CD4-positive, alpha-beta T cell (primary cell): ENCODE measurements at regions not wholly inside any gene's neighbourhood (a gene's known extent, or its start where the extent isn't known, plus 50 kb on each side); places are given as distances from the start of the nearest gene placed in this dataset.

ENCODE experiments used
- ATAC-seq: fragments of 200-7000 bp; cut with Tn5 transposase; one replicate; pipeline ENCODE4 v1.10.0; 2022; ENCODE audit warnings: mild to moderate bottlenecking; ENCODE audit not compliant: poor library complexity
- CTCF ChIA-PET: fragments of 350-600 bp; sonication (Branson Sonifier 250); formaldehyde crosslinking; loops from one replicate; lab custom pipeline; 2021; ENCODE audit warnings: antibody characterized with exemption, inconsistent platforms; lab: Charles Lee
- POLR2A ChIA-PET: fragments of 350-600 bp; sonication (Branson Sonifier 250); formaldehyde crosslinking; loops from one replicate; lab custom pipeline; 2021; ENCODE audit warnings: antibody characterized with exemption, inconsistent platforms; lab: Charles Lee
- DNase-seq, 14 experiments: peaks; one replicate each; pipeline ENCODE4 v3.0.0-alpha.2; 2013 to 2020; ENCODE audit warnings: mixed read lengths in 2 of 14
- H3K27ac ChIP-seq, 2 donors: one replicate each; pipeline versions ENCODE4 v1.5.1 to v1.7.0; 2013; ENCODE audit warnings: low read length in 2 of 2, low read depth in 1 of 2, mild to moderate bottlenecking in 1 of 2
- H3K27me3 ChIP-seq, 2 experiments: 1 replicate in 1 of 2; 2 replicates in 1 of 2; pipeline versions ENCODE4 v1.6.1 to v1.7.0; 2013; ENCODE audit warnings: low read length in 2 of 2, control low read depth in 1 of 2, mild to moderate bottlenecking in 1 of 2, moderate library complexity in 1 of 2; ENCODE audit not compliant: insufficient read depth in 2 of 2, control insufficient read depth in 1 of 2
- H3K36me3 ChIP-seq: one replicate; pipeline ENCODE4 v1.6.1; 2013; ENCODE audit warnings: low read length, control low read depth; ENCODE audit not compliant: insufficient read depth
- H3K4me1 ChIP-seq: one replicate; pipeline ENCODE4 v1.6.1; 2013; ENCODE audit warnings: low read length, control low read depth; ENCODE audit not compliant: insufficient read depth
- H3K4me3 ChIP-seq: one replicate; pipeline ENCODE4 v1.5.1; 2013; ENCODE audit warnings: mild to moderate bottlenecking, low read length, moderate library complexity
- H3K9me3 ChIP-seq, 2 experiments: 1 replicate in 1 of 2; 2 replicates in 1 of 2; pipeline versions ENCODE4 v1.6.1 to v1.7.0; 2013; ENCODE audit warnings: low read length in 2 of 2, mild to moderate bottlenecking in 2 of 2, control low read depth in 1 of 2, moderate library complexity in 1 of 2; ENCODE audit not compliant: control insufficient read depth in 1 of 2, insufficient read depth in 1 of 2
- H3K27ac Mint-ChIP-seq: one replicate; pipeline ENCODE4 v1.8.0; 2020; ENCODE audit warnings: mixed read lengths
- H3K27me3 Mint-ChIP-seq: one replicate; pipeline ENCODE4 v1.8.0; 2021; ENCODE audit warnings: mixed read lengths
- H3K36me3 Mint-ChIP-seq: one replicate; pipeline ENCODE4 v1.8.0; 2021; ENCODE audit warnings: low read depth, mixed read lengths
- H3K4me1 Mint-ChIP-seq: one replicate; pipeline ENCODE4 v1.8.0; 2021; ENCODE audit warnings: low read depth, mixed read lengths
- H3K4me3 Mint-ChIP-seq: one replicate; pipeline ENCODE4 v1.8.0; 2020; ENCODE audit warnings: mild to moderate bottlenecking, mixed read lengths
- H3K9me3 Mint-ChIP-seq: one replicate; pipeline ENCODE4 v1.8.0; 2020; ENCODE audit warnings: mixed read lengths
- intact Hi-C, 2 experiments: fragments of 100-400 bp; cut with DNase I in 1 of 2; cut with micrococcal nuclease in 1 of 2; formaldehyde crosslinking; loops; one replicate each; pipeline versions ENCODE4 v1.15.1 to v1.9.0; 2023 to 2025; cut with DNase I, micrococcal nuclease
- TF ChIP-seq, protein P1 (sequence below): fragments of 200-600 bp; IDR thresholded peaks from one replicate; pipeline ENCODE4 v1.8.0; 2022; ENCODE audit warnings: antibody characterized with exemption, mild to moderate bottlenecking

DNA sequence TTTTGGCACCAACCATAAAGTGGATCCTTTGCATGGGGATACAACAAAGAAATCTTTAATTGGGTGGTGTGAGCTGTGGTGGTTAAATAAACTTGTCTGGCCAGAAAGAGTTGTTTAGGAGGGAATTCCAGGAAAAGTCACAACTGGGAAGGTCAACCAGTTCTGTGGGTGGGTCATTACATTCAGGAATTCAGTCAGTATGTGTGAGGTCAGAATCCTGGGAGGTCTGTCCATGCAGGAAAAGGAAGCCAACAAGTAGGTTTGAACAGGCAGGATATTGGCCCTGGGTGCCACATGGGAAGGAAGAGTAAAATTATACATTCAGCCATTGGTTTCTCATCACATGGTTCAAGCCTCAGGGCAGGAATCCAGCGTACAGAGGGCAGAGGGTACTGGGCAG, 162.3 kb upstream of the ADAMTS5 start:
- Histone ChIP-seq H3K27me3 (no peaks in the 10 kb centered on the region), H3K4me1 (no peaks in the 10 kb centered on the region), H3K9me3 (no peaks in the 10 kb centered on the region), H3K36me3 (no peaks in the 10 kb centered on the region), H3K4me3 (no peak overlapping the region), H3K27ac (no peak overlapping the region)
- ATAC-seq (no peak), DNase-seq (no peak)
- ChIA-PET CTCF (no interaction called here), POLR2A (no interaction called here)
- Mint-ChIP-seq H3K27me3 (no peaks in the 10 kb centered on the region), H3K27ac (no peak overlapping the region), H3K4me1 (no peaks in the 10 kb centered on the region), H3K4me3 (no peak overlapping the region), H3K36me3 (no peaks in the 10 kb centered on the region), H3K9me3 (no peaks in the 10 kb centered on the region)
- intact Hi-C loops = no loop called here
- TF ChIP-seq, protein P1, sequence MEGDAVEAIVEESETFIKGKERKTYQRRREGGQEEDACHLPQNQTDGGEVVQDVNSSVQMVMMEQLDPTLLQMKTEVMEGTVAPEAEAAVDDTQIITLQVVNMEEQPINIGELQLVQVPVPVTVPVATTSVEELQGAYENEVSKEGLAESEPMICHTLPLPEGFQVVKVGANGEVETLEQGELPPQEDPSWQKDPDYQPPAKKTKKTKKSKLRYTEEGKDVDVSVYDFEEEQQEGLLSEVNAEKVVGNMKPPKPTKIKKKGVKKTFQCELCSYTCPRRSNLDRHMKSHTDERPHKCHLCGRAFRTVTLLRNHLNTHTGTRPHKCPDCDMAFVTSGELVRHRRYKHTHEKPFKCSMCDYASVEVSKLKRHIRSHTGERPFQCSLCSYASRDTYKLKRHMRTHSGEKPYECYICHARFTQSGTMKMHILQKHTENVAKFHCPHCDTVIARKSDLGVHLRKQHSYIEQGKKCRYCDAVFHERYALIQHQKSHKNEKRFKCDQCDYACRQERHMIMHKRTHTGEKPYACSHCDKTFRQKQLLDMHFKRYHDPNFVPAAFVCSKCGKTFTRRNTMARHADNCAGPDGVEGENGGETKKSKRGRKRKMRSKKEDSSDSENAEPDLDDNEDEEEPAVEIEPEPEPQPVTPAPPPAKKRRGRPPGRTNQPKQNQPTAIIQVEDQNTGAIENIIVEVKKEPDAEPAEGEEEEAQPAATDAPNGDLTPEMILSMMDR = no peak

DNA sequence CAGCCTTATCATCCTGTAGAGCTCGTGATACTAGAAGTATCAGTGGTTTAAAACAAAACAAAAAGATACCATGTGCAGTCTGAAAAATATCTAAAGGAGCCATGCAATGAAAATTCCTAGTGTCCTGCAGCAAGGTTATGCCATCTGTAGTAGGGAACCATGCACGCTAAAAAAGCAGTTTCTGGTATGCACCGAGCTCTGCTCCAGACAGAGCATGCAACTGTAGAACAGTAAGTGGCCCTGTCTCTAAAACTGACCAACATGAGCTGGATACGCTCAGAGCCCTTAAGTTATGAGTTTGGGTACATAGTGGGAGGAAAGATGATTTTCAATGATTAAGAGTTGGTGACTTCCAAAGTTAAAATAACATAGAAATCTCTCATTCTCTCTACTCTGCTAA, 159.3 kb upstream of the ADAMTS5 start:
- POLR2A ChIA-PET = no interaction called here
- CTCF ChIA-PET = no interaction called here
- TF ChIP-seq, protein P1 = no peak
- no peaks in the 10 kb centered on the region for H3K27me3 Mint-ChIP-seq
- Histone ChIP-seq H3K27ac (no peak overlapping the region), H3K36me3 (no peaks in the 10 kb centered on the region), H3K4me1 (no peaks in the 10 kb centered on the region), H3K4me3 (no peak overlapping the region), H3K9me3 (no peaks in the 10 kb centered on the region), H3K27me3 (no peaks in the 10 kb centered on the region)
- intact Hi-C loops = no loop called here
- no peak overlapping the region for H3K27ac Mint-ChIP-seq
- no peak overlapping the region for H3K4me3 Mint-ChIP-seq
- no peaks in the 10 kb centered on the region for H3K36me3 Mint-ChIP-seq
- DNase-seq (no peak), ATAC-seq (no peak)
- no peaks in the 10 kb centered on the region for H3K4me1 Mint-ChIP-seq
- H3K9me3 Mint-ChIP-seq = no peaks in the 10 kb centered on the region

DNA sequence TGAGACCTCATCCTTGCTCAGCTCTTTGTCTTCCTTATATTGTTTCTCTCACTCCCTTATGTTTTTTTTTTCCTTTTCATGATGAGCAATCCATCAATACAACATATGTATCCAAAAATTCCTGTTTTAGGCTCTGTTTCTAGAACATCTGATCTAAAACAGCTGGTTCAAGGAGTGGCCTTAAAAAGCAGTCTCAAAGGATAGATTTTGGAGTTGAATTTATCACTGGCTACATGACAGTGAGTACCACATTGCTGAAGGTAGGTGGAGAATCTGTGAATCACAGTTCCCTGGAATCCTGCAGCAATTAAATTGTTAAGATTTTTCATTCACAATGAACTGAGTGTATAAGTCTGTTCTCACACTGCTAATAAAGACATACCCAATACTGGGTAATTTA, 155.8 kb upstream of the ADAMTS5 start:
- Histone ChIP-seq H3K4me1 (no peaks in the 10 kb centered on the region), H3K27ac (no peak overlapping the region), H3K27me3 (no peaks in the 10 kb centered on the region), H3K36me3 (no peaks in the 10 kb centered on the region), H3K4me3 (no peak overlapping the region), H3K9me3 (no peaks in the 10 kb centered on the region)
- H3K4me3 Mint-ChIP-seq = no peak overlapping the region
- TF ChIP-seq, protein P1 = no peak
- DNase-seq (no peak), ATAC-seq (no peak)
- no peaks in the 10 kb centered on the region for H3K36me3 Mint-ChIP-seq
- no peaks in the 10 kb centered on the region for H3K9me3 Mint-ChIP-seq
- intact Hi-C loops = no loop called here
- no peak overlapping the region for H3K27ac Mint-ChIP-seq
- ChIA-PET CTCF (no interaction called here), POLR2A (no interaction called here)
- no peaks in the 10 kb centered on the region for H3K27me3 Mint-ChIP-seq
- no peaks in the 10 kb centered on the region for H3K4me1 Mint-ChIP-seq
